GM19372 (cell line): ENCODE measurements at regions not wholly inside any gene's neighbourhood (a gene's known extent, or its start where the extent isn't known, plus 50 kb on each side); places are given as distances from the start of the nearest gene placed in this dataset.

Experiments used
- ATAC-seq: cut with Tn5 transposase; IDR thresholded peaks from one replicate; pipeline ENCODE4 v1.9.1; 2021; ENCODE audit warnings: mild to moderate bottlenecking, low read depth, moderate library complexity; ENCODE audit not compliant: unreplicated experiment

- no peak for ATAC-seq
Measured at GRCh38 chr12:13843841-13844240, 137.6 kb downstream of the GRIN2B start.

GRCh38 chr12:13841358-13841757 is 140.0 kb downstream of the GRIN2B start:
- ATAC-seq = no peak

GRCh38 chr12:13839365-13840336 is 141.8 kb downstream of the GRIN2B start:
- no peak for ATAC-seq

- ATAC-seq = no peak
Measured at GRCh38 chr12:13836099-13836498, 145.3 kb downstream of the GRIN2B start.

GRCh38 chr12:13835652-13836051 is 145.8 kb downstream of the GRIN2B start:
- no peak for ATAC-seq

- ATAC-seq = no peak
Measured at GRCh38 chr12:13834241-13834640, 147.2 kb downstream of the GRIN2B start.

GRCh38 chr12:13817131-13817530 is 164.3 kb downstream of the GRIN2B start:
- no peak for ATAC-seq

- no peak for ATAC-seq
Measured at GRCh38 chr12:13816394-13816793, 165.0 kb downstream of the GRIN2B start.

GRCh38 chr12:13812168-13812567 is 169.2 kb downstream of the GRIN2B start:
- ATAC-seq = no peak

- ATAC-seq = no peak
Measured at GRCh38 chr12:13811061-13811460, 170.3 kb downstream of the GRIN2B start.

GRCh38 chr12:13805041-13805440 is 176.4 kb downstream of the GRIN2B start:
- ATAC-seq = no peak

- no peak for ATAC-seq
Measured at GRCh38 chr12:13801543-13801942, 179.9 kb downstream of the GRIN2B start.

- ATAC-seq = no peak
Measured at GRCh38 chr12:13799574-13799973, 181.8 kb downstream of the GRIN2B start.

GRCh38 chr12:13798162-13798561 is 183.2 kb downstream of the GRIN2B start:
- no peak for ATAC-seq

GRCh38 chr12:13794706-13795105 is 186.7 kb downstream of the GRIN2B start:
- no peak for ATAC-seq

- no peak for ATAC-seq
Measured at GRCh38 chr12:13790317-13790716, 191.1 kb downstream of the GRIN2B start.

- no peak for ATAC-seq
Measured at GRCh38 chr12:13788626-13789025, 192.8 kb downstream of the GRIN2B start.

- no peak for ATAC-seq
Measured at GRCh38 chr12:13786646-13787045, 194.8 kb downstream of the GRIN2B start.

- ATAC-seq = no peak
Measured at GRCh38 chr12:13784504-13784903, 196.9 kb downstream of the GRIN2B start.

- ATAC-seq = no peak
Measured at GRCh38 chr12:13780453-13780852, 200.9 kb downstream of the GRIN2B start.

- no peak for ATAC-seq
Measured at GRCh38 chr12:13777374-13777773, 204.0 kb downstream of the GRIN2B start.

GRCh38 chr12:13772264-13772663 is 209.1 kb downstream of the GRIN2B start:
- ATAC-seq = no peak
